ENCODE measurements at regions not wholly inside any gene's neighbourhood (a gene's known extent, or its start where the extent isn't known, plus 50 kb on each side); places are given as distances from the start of the nearest gene placed in this dataset.

GRCh38 chr1:238484121-238484520 is 593.4 kb upstream of the ZP4 start:
- Mint-ChIP-seq H3K4me1 (peaks cover 36% of the 10 kb centered on the region), H3K4me3 (peak overlapping the region; percentile 77)

GRCh38 chr1:238476841-238477240 is 586.1 kb upstream of the ZP4 start:
- H3K27me3 Mint-ChIP-seq (ENCODE audit: low read depth) = no peaks in the 10 kb centered on the region
- H3K4me3 Mint-ChIP-seq = no peak overlapping the region
- H3K27ac Mint-ChIP-seq = no peak overlapping the region
- no peaks in the 10 kb centered on the region for H3K36me3 Mint-ChIP-seq
- no peak for DNase-seq (ENCODE audit: low spot score in 2 of 2, unreplicated experiment in 2 of 2)
- H3K9me3 Mint-ChIP-seq = no peaks in the 10 kb centered on the region
- no peak for TF ChIP-seq CTCF (IDR thresholded peaks at IDR 0.05; ENCODE audit: unreplicated experiment)
- peaks cover 23% of the 10 kb centered on the region for H3K4me1 Mint-ChIP-seq

More at GRCh38 chr1:238484121-238484520, 593.4 kb upstream of the ZP4 start:
- H3K9me3 Mint-ChIP-seq = no peaks in the 10 kb centered on the region
- no peak for DNase-seq (ENCODE audit: low spot score in 2 of 2, unreplicated experiment in 2 of 2)
- H3K27ac Mint-ChIP-seq = peak overlapping the region; percentile 94
- no peaks in the 10 kb centered on the region for H3K36me3 Mint-ChIP-seq
- no peaks in the 10 kb centered on the region for H3K27me3 Mint-ChIP-seq (ENCODE audit: low read depth)
- TF ChIP-seq CTCF (IDR thresholded peaks at IDR 0.05; ENCODE audit: unreplicated experiment) = no peak

GRCh38 chr1:238475712-238476111 is 585.0 kb upstream of the ZP4 start:
- TF ChIP-seq CTCF (IDR thresholded peaks at IDR 0.05; ENCODE audit: unreplicated experiment) = no peak
- Mint-ChIP-seq H3K9me3 (no peaks in the 10 kb centered on the region), H3K4me1 (peaks cover 23% of the 10 kb centered on the region), H3K4me3 (no peak overlapping the region), H3K27me3 (ENCODE audit: low read depth) (no peaks in the 10 kb centered on the region), H3K27ac (no peak overlapping the region), H3K36me3 (no peaks in the 10 kb centered on the region)
- no peak for DNase-seq (ENCODE audit: low spot score in 2 of 2, unreplicated experiment in 2 of 2)

- Mint-ChIP-seq H3K9me3 (no peaks in the 10 kb centered on the region), H3K27ac (no peak overlapping the region), H3K4me3 (no peak overlapping the region), H3K4me1 (peaks cover 23% of the 10 kb centered on the region), H3K27me3 (ENCODE audit: low read depth) (no peaks in the 10 kb centered on the region), H3K36me3 (no peaks in the 10 kb centered on the region)
- DNase-seq (ENCODE audit: low spot score in 2 of 2, unreplicated experiment in 2 of 2) = no peak
- TF ChIP-seq CTCF (IDR thresholded peaks at IDR 0.05; ENCODE audit: unreplicated experiment) = no peak
Observed at GRCh38 chr1:238474263-238474662, 583.5 kb upstream of the ZP4 start.

- Mint-ChIP-seq H3K4me3 (no peak overlapping the region), H3K27ac (no peak overlapping the region), H3K9me3 (no peaks in the 10 kb centered on the region), H3K36me3 (no peaks in the 10 kb centered on the region), H3K27me3 (ENCODE audit: low read depth) (no peaks in the 10 kb centered on the region), H3K4me1 (peaks cover 3% of the 10 kb centered on the region)
- TF ChIP-seq CTCF (IDR thresholded peaks at IDR 0.05; ENCODE audit: unreplicated experiment) = no peak
- DNase-seq (ENCODE audit: low spot score in 2 of 2, unreplicated experiment in 2 of 2) = no peak
Observed at GRCh38 chr1:238469146-238469631, 578.5 kb upstream of the ZP4 start.

- no peak for DNase-seq (ENCODE audit: low spot score in 2 of 2, unreplicated experiment in 2 of 2)
- no peak for TF ChIP-seq CTCF (IDR thresholded peaks at IDR 0.05; ENCODE audit: unreplicated experiment)
Observed at GRCh38 chr1:238468068-238468467, 577.3 kb upstream of the ZP4 start.

More at GRCh38 chr1:238468068-238468467, 577.3 kb upstream of the ZP4 start:
- H3K4me1 Mint-ChIP-seq = peaks cover 3% of the 10 kb centered on the region
- H3K9me3 Mint-ChIP-seq = peaks cover 2% of the 10 kb centered on the region
- H3K27me3 Mint-ChIP-seq (ENCODE audit: low read depth) = no peaks in the 10 kb centered on the region
- no peaks in the 10 kb centered on the region for H3K36me3 Mint-ChIP-seq
- no peak overlapping the region for H3K27ac Mint-ChIP-seq
- no peak overlapping the region for H3K4me3 Mint-ChIP-seq

Data from mesothelial cell of epicardium (in vitro differentiated cells).